Trophoblast cell (in vitro differentiated cells and primary cell): ENCODE measurements at regions not wholly inside any gene's neighbourhood (a gene's known extent, or its start where the extent isn't known, plus 50 kb on each side); places are given as distances from the start of the nearest gene placed in this dataset.

ENCODE experiments used
- DNase-seq, 2 donors: peaks; one replicate each; pipeline ENCODE4 v3.0.0-alpha.2; 2016
- H2AFZ ChIP-seq: 2 replicates; pipeline ENCODE4 v1.6.1; 2013; ENCODE audit warnings: low read length, moderate library complexity, mild to moderate bottlenecking; ENCODE audit not compliant: insufficient read depth, poor library complexity
- H2AK5ac ChIP-seq: 2 replicates; pipeline ENCODE4 v1.6.1; 2013; ENCODE audit warnings: mild to moderate bottlenecking, low read length
- H2BK120ac ChIP-seq: 2 replicates; pipeline ENCODE4 v1.6.1; 2013; ENCODE audit warnings: low read length, mild to moderate bottlenecking, moderate library complexity; ENCODE audit not compliant: insufficient read depth, poor library complexity
- H2BK12ac ChIP-seq: 2 replicates; pipeline ENCODE4 v1.6.1; 2013; ENCODE audit warnings: mild to moderate bottlenecking, low read length, moderate library complexity
- H2BK5ac ChIP-seq: 2 replicates; pipeline ENCODE4 v1.6.1; 2013; ENCODE audit warnings: low read length, low read depth, moderate library complexity, mild to moderate bottlenecking; ENCODE audit not compliant: poor library complexity
- H3K14ac ChIP-seq: 2 replicates; pipeline ENCODE4 v1.6.1; 2013; ENCODE audit warnings: mild to moderate bottlenecking, low read length
- H3K18ac ChIP-seq: 2 replicates; pipeline ENCODE4 v1.6.1; 2013; ENCODE audit warnings: mild to moderate bottlenecking, low read length
- H3K23ac ChIP-seq: 2 replicates; pipeline ENCODE4 v1.6.1; 2013; ENCODE audit warnings: low read length
- H3K27ac ChIP-seq: 2 replicates; pipeline ENCODE4 v1.5.1; 2013; ENCODE audit warnings: low read depth, mild to moderate bottlenecking, inconsistent platforms, low read length, moderate library complexity
- H3K27me3 ChIP-seq: 2 replicates; pipeline ENCODE4 v1.6.1; 2013; ENCODE audit warnings: inconsistent platforms, mild to moderate bottlenecking, low read length, moderate library complexity; ENCODE audit not compliant: insufficient read depth
- H3K36me3 ChIP-seq, 2 experiments: 1 replicate in 1 of 2; 2 replicates in 1 of 2; pipeline ENCODE4 v1.6.1; 2013; ENCODE audit warnings: low read length in 2 of 2, mild to moderate bottlenecking in 2 of 2, moderate library complexity in 1 of 2; ENCODE audit not compliant: insufficient read depth in 2 of 2, control insufficient read depth in 1 of 2
- H3K4ac ChIP-seq: 2 replicates; pipeline ENCODE4 v1.6.1; 2013; ENCODE audit warnings: low read depth, mild to moderate bottlenecking, low read length, moderate library complexity
- H3K4me1 ChIP-seq, 2 experiments: 1 replicate in 1 of 2; 2 replicates in 1 of 2; pipeline ENCODE4 v1.6.1; 2013; ENCODE audit warnings: low read length in 2 of 2, mild to moderate bottlenecking in 2 of 2, moderate library complexity in 1 of 2; ENCODE audit not compliant: insufficient read depth in 2 of 2, control insufficient read depth in 1 of 2
- H3K4me2 ChIP-seq: 2 replicates; pipeline ENCODE4 v1.6.1; 2013; ENCODE audit warnings: inconsistent platforms, mild to moderate bottlenecking, low read length, moderate library complexity
- H3K4me3 ChIP-seq: 2 replicates; pipeline ENCODE4 v1.5.1; 2013; ENCODE audit warnings: mild to moderate bottlenecking, low read depth, low read length, inconsistent platforms
- H3K79me1 ChIP-seq: one replicate; pipeline ENCODE4 v1.6.1; 2013; ENCODE audit warnings: low read length
- H3K79me2 ChIP-seq: 2 replicates; pipeline ENCODE4 v1.6.1; 2013; ENCODE audit warnings: low read length, mild to moderate bottlenecking; ENCODE audit not compliant: control insufficient read depth, insufficient read depth, poor library complexity
- H3K9ac ChIP-seq: 2 replicates; pipeline ENCODE4 v1.6.1; 2013; ENCODE audit warnings: mild to moderate bottlenecking, low read length
- H3K9me3 ChIP-seq: 2 replicates; pipeline ENCODE4 v1.6.1; 2013; ENCODE audit warnings: low read depth, mild to moderate bottlenecking, control low read depth, inconsistent platforms, low read length; ENCODE audit not compliant: insufficient read depth
- H4K12ac ChIP-seq: 2 replicates; pipeline ENCODE4 v1.6.1; 2013; ENCODE audit warnings: low read depth, mild to moderate bottlenecking, low read length, moderate library complexity
- H4K8ac ChIP-seq: 2 replicates; pipeline ENCODE4 v1.6.1; 2013; ENCODE audit warnings: low read depth, mild to moderate bottlenecking, low read length, moderate library complexity
- H4K91ac ChIP-seq: one replicate; pipeline ENCODE4 v1.6.1; 2013; ENCODE audit warnings: low read depth, mild to moderate bottlenecking, low read length, moderate library complexity
- WGBS: extraction: QIAGEN DNeasy Blood & Tissue Kit; methylation state at CpG from one replicate; pipeline ENCODE4 v1.1.7; 2013; ENCODE audit warnings: missing lambda C conversion rate; ENCODE audit not compliant: insufficient read length, insufficient coverage; ENCODE audit errors: extremely low coverage; 5-methylcytosine and 5-hydroxymethylcytosine counted together

GRCh38 chr9:117887383-117887782, 183.2 kb downstream of the TLR4 start:
- H4K12ac ChIP-seq = no peak overlapping the region
- no peak overlapping the region for H3K4me2 ChIP-seq
- no peaks in the 10 kb centered on the region for H3K4me1 ChIP-seq
- no peaks in the 10 kb centered on the region for H3K79me2 ChIP-seq
- no peak overlapping the region for H2AK5ac ChIP-seq
- no peaks in the 10 kb centered on the region for H3K9me3 ChIP-seq
- H3K4me3 ChIP-seq = no peak overlapping the region
- H2BK12ac ChIP-seq = no peak overlapping the region
- no peak overlapping the region for H3K4ac ChIP-seq
- no peak for DNase-seq
- H3K79me1 ChIP-seq = no peaks in the 10 kb centered on the region
- H3K27me3 ChIP-seq = no peaks in the 10 kb centered on the region
- H3K36me3 ChIP-seq = no peaks in the 10 kb centered on the region
- H2BK120ac ChIP-seq = no peak overlapping the region
- H2BK5ac ChIP-seq = no peak overlapping the region
- no peak overlapping the region for H3K9ac ChIP-seq
- H2AFZ ChIP-seq = no peak overlapping the region
- no peak overlapping the region for H3K18ac ChIP-seq
- H4K8ac ChIP-seq = no peak overlapping the region
- WGBS = no CpG with 5 or more reads among the region's 2 CpGs
- no peak overlapping the region for H3K14ac ChIP-seq
- H3K27ac ChIP-seq = no peak overlapping the region
- no peak overlapping the region for H3K23ac ChIP-seq
- H4K91ac ChIP-seq = no peak overlapping the region

- Histone ChIP-seq H2BK5ac (no peak overlapping the region), H4K91ac (no peak overlapping the region), H3K4me2 (no peak overlapping the region), H3K23ac (no peak overlapping the region), H3K27ac (no peak overlapping the region), H3K18ac (no peak overlapping the region), H3K4me1 (no peaks in the 10 kb centered on the region), H3K9me3 (no peaks in the 10 kb centered on the region), H3K4me3 (no peak overlapping the region), H4K12ac (no peak overlapping the region), H3K14ac (no peak overlapping the region), H3K4ac (no peak overlapping the region), H3K27me3 (no peaks in the 10 kb centered on the region), H2BK120ac (no peak overlapping the region), H4K8ac (no peak overlapping the region), H2AK5ac (no peak overlapping the region), H2AFZ (no peak overlapping the region), H2BK12ac (no peak overlapping the region), H3K79me2 (no peaks in the 10 kb centered on the region), H3K36me3 (no peaks in the 10 kb centered on the region), H3K9ac (no peak overlapping the region), H3K79me1 (no peaks in the 10 kb centered on the region)
- WGBS = no CpG with 5 or more reads among the region's 3 CpGs
- DNase-seq = no peak
Measured at GRCh38 chr9:117887941-117888340, 183.7 kb downstream of the TLR4 start.

GRCh38 chr9:117903453-117903852, 199.2 kb downstream of the TLR4 start:
- Histone ChIP-seq H2BK12ac (no peak overlapping the region), H2BK120ac (no peak overlapping the region), H4K12ac (no peak overlapping the region), H3K79me1 (no peaks in the 10 kb centered on the region), H4K91ac (no peak overlapping the region), H3K4me3 (no peak overlapping the region), H3K23ac (no peak overlapping the region), H3K14ac (no peak overlapping the region), H3K9ac (no peak overlapping the region), H3K18ac (no peak overlapping the region), H3K36me3 (no peaks in the 10 kb centered on the region), H2BK5ac (no peak overlapping the region), H3K27ac (no peak overlapping the region), H3K4me2 (no peak overlapping the region), H2AFZ (no peak overlapping the region), H3K4me1 (no peaks in the 10 kb centered on the region), H3K9me3 (no peaks in the 10 kb centered on the region), H3K79me2 (no peaks in the 10 kb centered on the region), H3K4ac (no peak overlapping the region), H4K8ac (no peak overlapping the region), H2AK5ac (no peak overlapping the region), H3K27me3 (no peaks in the 10 kb centered on the region)
- no peak for DNase-seq
- no CpG with 5 or more reads among the region's 1 CpG for WGBS

- H3K4ac ChIP-seq = no peak overlapping the region
- H3K14ac ChIP-seq = no peak overlapping the region
- H3K23ac ChIP-seq = no peak overlapping the region
- H3K18ac ChIP-seq = no peak overlapping the region
- H4K91ac ChIP-seq = no peak overlapping the region
- no peaks in the 10 kb centered on the region for H3K27me3 ChIP-seq
- no peaks in the 10 kb centered on the region for H3K79me2 ChIP-seq
- no peak overlapping the region for H2AK5ac ChIP-seq
- H3K27ac ChIP-seq = no peak overlapping the region
- no peak overlapping the region for H3K4me2 ChIP-seq
- no peak overlapping the region for H2AFZ ChIP-seq
- H2BK5ac ChIP-seq = no peak overlapping the region
- H2BK12ac ChIP-seq = no peak overlapping the region
- H3K36me3 ChIP-seq = no peaks in the 10 kb centered on the region
- no peak overlapping the region for H3K9ac ChIP-seq
- no peaks in the 10 kb centered on the region for H3K4me1 ChIP-seq
- no peak overlapping the region for H4K12ac ChIP-seq
- no peak for DNase-seq
- H3K79me1 ChIP-seq = no peaks in the 10 kb centered on the region
- H3K9me3 ChIP-seq = no peaks in the 10 kb centered on the region
- no peak overlapping the region for H3K4me3 ChIP-seq
- WGBS = no CpG with 5 or more reads among the region's 4 CpGs
- H4K8ac ChIP-seq = no peak overlapping the region
- H2BK120ac ChIP-seq = no peak overlapping the region
Measured at GRCh38 chr9:117906763-117907162, 202.6 kb downstream of the TLR4 start.
